ENCODE measurements at regions not wholly inside any gene's neighbourhood (a gene's known extent, or its start where the extent isn't known, plus 50 kb on each side); places are given as distances from the start of the nearest gene placed in this dataset.

DNA sequence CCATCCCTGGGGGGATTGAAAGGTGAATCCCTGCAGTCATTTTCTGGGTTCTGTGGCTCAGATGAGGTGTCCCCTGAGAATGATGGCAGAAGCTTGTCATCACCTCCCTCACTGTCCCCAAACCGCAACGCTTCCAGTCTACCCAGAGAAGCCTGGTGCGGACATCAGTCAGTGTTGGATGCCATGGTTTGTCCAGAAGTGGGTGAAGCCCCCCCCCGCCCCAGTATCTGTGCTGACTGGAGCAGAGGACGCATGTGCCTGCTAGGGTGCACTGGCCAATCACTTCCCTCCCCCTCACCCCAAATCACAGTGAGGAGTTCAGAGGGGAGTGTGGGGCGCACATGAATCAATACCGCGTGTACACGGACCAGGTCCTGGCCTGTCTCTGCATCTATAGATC lies 150.5 kb downstream of the TEX29 start:
- H2AFZ ChIP-seq (ENCODE audit: insufficient read depth, low read depth, low read length, poor library complexity, severe bottlenecking), result no peak overlapping the region
- H3K4me3 ChIP-seq (replicated peaks in 1 of 3; ENCODE audit: low read depth in 2 of 3, low read length in 3 of 3), result no peak overlapping the region
- intact Hi-C loops (cut with micrococcal nuclease), result no loop called here
- no peak overlapping the region for H3K4me2 ChIP-seq (replicated peaks; ENCODE audit: extremely low read depth, low read length, poor library complexity, severe bottlenecking)
- 89% methylated on average over 4 of the region's 9 CpGs for WGBS (ENCODE audit: insufficient coverage)
- H3K4me1 Mint-ChIP-seq, result no peaks in the 10 kb centered on the region
- H3K79me2 ChIP-seq (ENCODE audit: insufficient read depth, low read length), result no peaks in the 10 kb centered on the region
- H3K27ac Mint-ChIP-seq, result no peak overlapping the region
- TF ChIP-seq CTCF (IDR thresholded peaks at IDR 0.05), result no peak
- H3K27me3 ChIP-seq (ENCODE audit: control insufficient read depth in 2 of 2, insufficient read depth in 2 of 2, low read length in 2 of 2), result no peaks in the 10 kb centered on the region
- no peaks in the 10 kb centered on the region for H4K20me1 ChIP-seq (ENCODE audit: insufficient read depth, low read length)
- no peak overlapping the region for H3K27ac ChIP-seq (ENCODE audit: low read depth in 1 of 2, low read length in 2 of 2)
- H3K36me3 Mint-ChIP-seq, result no peaks in the 10 kb centered on the region
- H3K9me3 ChIP-seq (replicated peaks in 1 of 2; ENCODE audit: control insufficient read depth in 1 of 2, insufficient read depth in 1 of 2, low read length in 2 of 2), result no peaks in the 10 kb centered on the region
- H3K4me3 Mint-ChIP-seq, result no peak overlapping the region
- H3K36me3 ChIP-seq (replicated peaks in 1 of 2; ENCODE audit: control insufficient read depth in 1 of 2, insufficient read depth in 2 of 2, low read length in 2 of 2), result no peaks in the 10 kb centered on the region
- H3K4me1 ChIP-seq (ENCODE audit: control insufficient read depth in 1 of 2, insufficient read depth in 2 of 2, low read length in 2 of 2), result no peaks in the 10 kb centered on the region
- no peak for DNase-seq
- no peak overlapping the region for H3K9ac ChIP-seq (ENCODE audit: insufficient read depth, low read length, poor library complexity, severe bottlenecking)
- peaks cover 0 to 2% (median 0%) of the 10 kb centered on the region in 7 donors for H3K9me3 Mint-ChIP-seq
- peaks cover 0 to 6% (median 4%) of the 10 kb centered on the region in 3 donors for H3K27me3 Mint-ChIP-seq (ENCODE audit: low read depth in 3 of 3)

GRCh38 chr13:111472083-111472482 lies 151.6 kb downstream of the TEX29 start:
- Histone ChIP-seq H2AFZ (ENCODE audit: insufficient read depth, low read depth, low read length, poor library complexity, severe bottlenecking) (no peak overlapping the region), H3K4me1 (ENCODE audit: control insufficient read depth in 1 of 2, insufficient read depth in 2 of 2, low read length in 2 of 2) (no peaks in the 10 kb centered on the region), H3K27me3 (ENCODE audit: control insufficient read depth in 2 of 2, insufficient read depth in 2 of 2, low read length in 2 of 2) (no peaks in the 10 kb centered on the region), H3K36me3 (replicated peaks in 1 of 2; ENCODE audit: control insufficient read depth in 1 of 2, insufficient read depth in 2 of 2, low read length in 2 of 2) (no peaks in the 10 kb centered on the region), H3K4me2 (replicated peaks; ENCODE audit: extremely low read depth, low read length, poor library complexity, severe bottlenecking) (no peak overlapping the region), H3K9me3 (replicated peaks in 1 of 2; ENCODE audit: control insufficient read depth in 1 of 2, insufficient read depth in 1 of 2, low read length in 2 of 2) (no peaks in the 10 kb centered on the region), H4K20me1 (ENCODE audit: insufficient read depth, low read length) (no peaks in the 10 kb centered on the region), H3K9ac (ENCODE audit: insufficient read depth, low read length, poor library complexity, severe bottlenecking) (no peak overlapping the region), H3K27ac (ENCODE audit: low read depth in 1 of 2, low read length in 2 of 2) (no peak overlapping the region), H3K4me3 (replicated peaks in 1 of 3; ENCODE audit: low read depth in 2 of 3, low read length in 3 of 3) (no peak overlapping the region), H3K79me2 (ENCODE audit: insufficient read depth, low read length) (no peaks in the 10 kb centered on the region)
- Mint-ChIP-seq H3K4me1 (no peaks in the 10 kb centered on the region), H3K27ac (no peak overlapping the region), H3K27me3 (ENCODE audit: low read depth in 3 of 3) (peaks cover 0 to 6% (median 4%) of the 10 kb centered on the region in 3 donors), H3K4me3 (no peak overlapping the region), H3K36me3 (no peaks in the 10 kb centered on the region), H3K9me3 (no peaks in the 10 kb centered on the region)
- WGBS (ENCODE audit: insufficient coverage), result 86% methylated on average over 10 of the region's 10 CpGs
- no peak for DNase-seq
- TF ChIP-seq CTCF (IDR thresholded peaks at IDR 0.05), result no peak
- intact Hi-C loops (cut with micrococcal nuclease), result no loop called here

Measured in CD14-positive monocyte (primary cell).